ENCODE measurements at regions not wholly inside any gene's neighbourhood (a gene's known extent, or its start where the extent isn't known, plus 50 kb on each side); places are given as distances from the start of the nearest gene placed in this dataset.

DNA sequence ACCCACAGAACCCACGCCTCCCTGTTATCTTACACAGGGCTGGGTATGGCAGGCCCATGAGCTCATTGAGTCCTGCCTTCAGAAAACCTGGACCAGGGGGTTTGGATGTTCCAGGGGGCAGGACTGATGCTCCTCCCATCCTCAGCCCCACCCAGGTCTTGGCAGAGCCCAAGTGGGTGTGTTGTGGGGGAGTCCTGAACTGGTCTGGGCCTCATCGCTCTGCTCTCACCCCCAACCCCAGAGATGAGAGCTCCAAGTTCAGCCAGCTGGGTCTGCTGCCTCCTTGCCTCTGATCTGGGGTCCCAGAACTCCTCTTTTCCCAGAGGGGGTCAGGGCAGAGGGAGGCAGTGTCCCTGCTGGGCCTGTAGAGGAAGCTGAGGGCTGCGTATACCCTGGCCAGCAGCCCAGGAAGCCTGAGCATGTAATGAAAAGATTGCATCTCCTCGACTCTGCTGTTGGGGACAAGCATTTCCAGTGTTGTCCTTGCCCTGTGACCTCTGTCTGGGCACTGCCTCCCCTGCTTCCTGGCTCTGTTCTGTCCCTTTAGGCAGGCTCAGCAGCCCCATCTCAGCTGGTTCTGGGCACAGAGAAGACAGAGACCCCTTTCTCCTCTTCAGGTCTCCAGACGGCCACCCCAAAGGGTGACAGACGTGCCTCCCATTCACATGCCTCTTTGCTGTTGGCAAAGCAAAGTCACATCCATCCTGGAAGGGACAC, 54.7 kb upstream of the EPS8L3 start:
- no peak for DNase-seq (ENCODE audit: extremely low spot score, unreplicated experiment)
- H3K27me3 Mint-ChIP-seq (ENCODE audit: unreplicated experiment), result no peaks in the 10 kb centered on the region
- peaks cover 67% of the 10 kb centered on the region for H3K4me1 Mint-ChIP-seq (ENCODE audit: unreplicated experiment)
- no peak overlapping the region for H3K27ac Mint-ChIP-seq (ENCODE audit: unreplicated experiment)
- H3K4me3 Mint-ChIP-seq (ENCODE audit: unreplicated experiment), result no peak overlapping the region
- no peak for TF ChIP-seq CTCF (IDR thresholded peaks at IDR 0.05)
- H3K36me3 Mint-ChIP-seq (ENCODE audit: unreplicated experiment), result no peaks in the 10 kb centered on the region
- no peaks in the 10 kb centered on the region for H3K9me3 Mint-ChIP-seq (ENCODE audit: unreplicated experiment)

DNA sequence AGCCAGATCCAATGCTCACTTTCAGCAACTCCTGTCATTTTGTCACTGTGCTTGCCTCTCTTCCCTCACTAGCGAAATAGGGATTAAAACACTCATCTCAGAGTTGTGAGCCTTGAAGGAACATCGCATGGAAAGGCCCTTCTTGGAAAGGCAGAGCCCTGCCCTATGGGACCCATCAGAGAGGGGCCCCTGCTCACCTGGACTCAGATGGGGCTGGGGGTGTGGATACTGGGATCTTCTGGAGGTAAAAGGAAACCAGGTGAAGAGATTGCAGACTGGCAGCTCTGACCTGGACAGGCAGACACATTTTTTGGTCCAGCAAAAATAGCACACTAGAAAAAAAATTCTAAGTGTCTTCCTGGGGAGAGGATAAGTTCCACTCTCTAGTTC, 54.2 kb upstream of the EPS8L3 start:
- Mint-ChIP-seq H3K27ac (ENCODE audit: unreplicated experiment) (no peak overlapping the region), H3K4me3 (ENCODE audit: unreplicated experiment) (no peak overlapping the region), H3K27me3 (ENCODE audit: unreplicated experiment) (no peaks in the 10 kb centered on the region), H3K36me3 (ENCODE audit: unreplicated experiment) (no peaks in the 10 kb centered on the region), H3K4me1 (ENCODE audit: unreplicated experiment) (peaks cover 66% of the 10 kb centered on the region), H3K9me3 (ENCODE audit: unreplicated experiment) (no peaks in the 10 kb centered on the region)
- TF ChIP-seq CTCF (IDR thresholded peaks at IDR 0.05), result no peak
- no peak for DNase-seq (ENCODE audit: extremely low spot score, unreplicated experiment)

- no peak for DNase-seq (ENCODE audit: extremely low spot score, unreplicated experiment)
- Mint-ChIP-seq H3K4me1 (ENCODE audit: unreplicated experiment) (peaks cover 58% of the 10 kb centered on the region), H3K4me3 (ENCODE audit: unreplicated experiment) (no peak overlapping the region), H3K9me3 (ENCODE audit: unreplicated experiment) (no peaks in the 10 kb centered on the region), H3K27ac (ENCODE audit: unreplicated experiment) (peak overlapping the region; percentile 82), H3K36me3 (ENCODE audit: unreplicated experiment) (no peaks in the 10 kb centered on the region), H3K27me3 (ENCODE audit: unreplicated experiment) (no peaks in the 10 kb centered on the region)
- no peak for TF ChIP-seq CTCF (IDR thresholded peaks at IDR 0.05)
Measured at GRCh38 chr1:109816975-109817535, 53.3 kb upstream of the EPS8L3 start.

DNA sequence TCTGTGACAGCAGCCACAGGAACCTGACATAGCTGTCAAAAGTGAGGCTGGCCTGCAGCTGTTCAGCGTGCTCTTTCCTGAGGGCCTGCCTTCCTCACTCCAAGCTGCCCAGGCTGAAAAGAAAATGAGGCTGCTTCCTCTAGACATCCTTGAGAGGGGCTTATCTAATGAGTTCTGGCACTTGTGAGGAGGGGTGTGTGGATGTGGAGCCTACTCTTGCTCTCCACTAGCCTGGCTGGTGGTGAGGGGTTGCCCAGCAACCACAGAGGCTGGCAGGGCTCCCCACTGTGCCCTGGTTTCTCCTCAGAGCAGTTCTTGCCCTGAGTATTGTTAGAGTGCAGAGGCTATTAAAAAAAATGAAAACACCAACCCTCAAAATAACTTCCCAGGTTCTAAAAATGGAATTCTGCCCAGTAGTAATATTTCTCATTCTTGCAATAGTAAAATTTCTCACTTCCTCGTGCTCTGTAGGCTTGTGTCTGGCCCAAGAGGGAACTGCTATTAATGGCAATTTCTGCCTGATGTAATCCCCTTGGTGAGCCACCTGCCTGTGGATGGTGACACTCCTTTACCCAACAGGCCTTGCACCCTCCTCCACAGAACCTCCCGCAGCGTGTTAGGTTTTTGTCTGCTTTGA, 52.6 kb upstream of the EPS8L3 start:
- no peak for TF ChIP-seq CTCF (IDR thresholded peaks at IDR 0.05)
- no peak for DNase-seq (ENCODE audit: extremely low spot score, unreplicated experiment)
- H3K36me3 Mint-ChIP-seq (ENCODE audit: unreplicated experiment), result no peaks in the 10 kb centered on the region
- peak overlapping the region; percentile 82 for H3K27ac Mint-ChIP-seq (ENCODE audit: unreplicated experiment)
- H3K27me3 Mint-ChIP-seq (ENCODE audit: unreplicated experiment), result no peaks in the 10 kb centered on the region
- no peak overlapping the region for H3K4me3 Mint-ChIP-seq (ENCODE audit: unreplicated experiment)
- H3K4me1 Mint-ChIP-seq (ENCODE audit: unreplicated experiment), result peaks cover 51% of the 10 kb centered on the region
- H3K9me3 Mint-ChIP-seq (ENCODE audit: unreplicated experiment), result no peaks in the 10 kb centered on the region

GRCh38 chr1:109815809-109816174, 52.1 kb upstream of the EPS8L3 start:
- Mint-ChIP-seq H3K27me3 (ENCODE audit: unreplicated experiment) (no peaks in the 10 kb centered on the region), H3K36me3 (ENCODE audit: unreplicated experiment) (no peaks in the 10 kb centered on the region), H3K9me3 (ENCODE audit: unreplicated experiment) (no peaks in the 10 kb centered on the region), H3K27ac (ENCODE audit: unreplicated experiment) (peak overlapping the region; percentile 82), H3K4me1 (ENCODE audit: unreplicated experiment) (peaks cover 46% of the 10 kb centered on the region), H3K4me3 (ENCODE audit: unreplicated experiment) (no peak overlapping the region)
- DNase-seq (ENCODE audit: extremely low spot score, unreplicated experiment), result no peak
- TF ChIP-seq CTCF (IDR thresholded peaks at IDR 0.05), result no peak
